ENCODE measurements at regions not wholly inside any gene's neighbourhood (a gene's known extent, or its start where the extent isn't known, plus 50 kb on each side); places are given as distances from the start of the nearest gene placed in this dataset.
A peak's percentile ranks its signal among the peaks of the same experiment; 100 is the strongest.
"Not testable (repeated sequence)": the region's sequence is repeated elsewhere in the genome, so short reads cannot be mapped to it uniquely, and the experiment has no call there.

GRCh38 chr9:117649126-117649525 lies 55.1 kb upstream of the TLR4 start:
- no peak overlapping the region for H3K4me3 ChIP-seq (ENCODE audit: low read depth, low read length)
- DNase-seq (ENCODE audit: low read depth) = no peak

- DNase-seq (ENCODE audit: low read depth) = no peak
- H3K4me3 ChIP-seq (ENCODE audit: low read depth, low read length) = no peak overlapping the region
Observed at GRCh38 chr9:117644932-117645636, 59.1 kb upstream of the TLR4 start.

GRCh38 chr9:117644133-117644931 lies 59.9 kb upstream of the TLR4 start:
- no peak overlapping the region for H3K4me3 ChIP-seq (ENCODE audit: low read depth, low read length)
- DNase-seq (ENCODE audit: low read depth) = peak; percentile 14

GRCh38 chr9:117643288-117643654 lies 60.9 kb upstream of the TLR4 start:
- no peak for DNase-seq (ENCODE audit: low read depth)
- no peak overlapping the region for H3K4me3 ChIP-seq (ENCODE audit: low read depth, low read length)

GRCh38 chr9:117642571-117643287 lies 61.5 kb upstream of the TLR4 start:
- DNase-seq (ENCODE audit: low read depth); H3K4me3 ChIP-seq (ENCODE audit: low read depth, low read length): not testable (repeated sequence)

GRCh38 chr9:117636681-117637080 lies 67.5 kb upstream of the TLR4 start:
- no peak for DNase-seq (ENCODE audit: low read depth)
- H3K4me3 ChIP-seq (ENCODE audit: low read depth, low read length) = no peak overlapping the region

GRCh38 chr9:117625154-117625553 lies 79.0 kb upstream of the TLR4 start:
- H3K4me3 ChIP-seq (ENCODE audit: low read depth, low read length) = no peak overlapping the region
- DNase-seq (ENCODE audit: low read depth) = no peak

GRCh38 chr9:117624106-117624505 lies 80.1 kb upstream of the TLR4 start:
- no peak overlapping the region for H3K4me3 ChIP-seq (ENCODE audit: low read depth, low read length)
- no peak for DNase-seq (ENCODE audit: low read depth)

GRCh38 chr9:117622347-117622746 lies 81.9 kb upstream of the TLR4 start:
- DNase-seq (ENCODE audit: low read depth) = no peak
- H3K4me3 ChIP-seq (ENCODE audit: low read depth, low read length) = no peak overlapping the region

GRCh38 chr9:117616431-117616831 lies 87.8 kb upstream of the TLR4 start:
- DNase-seq (ENCODE audit: low read depth) = no peak
- H3K4me3 ChIP-seq (ENCODE audit: low read depth, low read length) = no peak overlapping the region

- no peak overlapping the region for H3K4me3 ChIP-seq (ENCODE audit: low read depth, low read length)
- no peak for DNase-seq (ENCODE audit: low read depth)
Observed at GRCh38 chr9:117612317-117612716, 91.9 kb upstream of the TLR4 start.

- DNase-seq (ENCODE audit: low read depth) = no peak
Observed at GRCh38 chr9:117597977-117598376, 106.2 kb upstream of the TLR4 start.

GRCh38 chr9:117596678-117597077 lies 107.5 kb upstream of the TLR4 start:
- DNase-seq (ENCODE audit: low read depth) = no peak
- H3K4me3 ChIP-seq (ENCODE audit: low read depth, low read length) = no peak overlapping the region

More at GRCh38 chr9:117597977-117598376, 106.2 kb upstream of the TLR4 start:
- H3K4me3 ChIP-seq (ENCODE audit: low read depth, low read length) = no peak overlapping the region

GRCh38 chr9:117595650-117596049 lies 108.6 kb upstream of the TLR4 start:
- H3K4me3 ChIP-seq (ENCODE audit: low read depth, low read length) = no peak overlapping the region

GRCh38 chr9:117587263-117587662 lies 116.9 kb upstream of the TLR4 start:
- no peak for DNase-seq (ENCODE audit: low read depth)
- H3K4me3 ChIP-seq (ENCODE audit: low read depth, low read length) = no peak overlapping the region

More at GRCh38 chr9:117595650-117596049, 108.6 kb upstream of the TLR4 start:
- no peak for DNase-seq (ENCODE audit: low read depth)

- no peak for DNase-seq (ENCODE audit: low read depth)
- no peak overlapping the region for H3K4me3 ChIP-seq (ENCODE audit: low read depth, low read length)
Observed at GRCh38 chr9:117574099-117574498, 130.1 kb upstream of the TLR4 start.

GRCh38 chr9:117564839-117565238 lies 139.4 kb upstream of the TLR4 start:
- no peak overlapping the region for H3K4me3 ChIP-seq (ENCODE audit: low read depth, low read length)
- no peak for DNase-seq (ENCODE audit: low read depth)

- no peak for DNase-seq (ENCODE audit: low read depth)
- no peak overlapping the region for H3K4me3 ChIP-seq (ENCODE audit: low read depth, low read length)
Observed at GRCh38 chr9:117561761-117562160, 142.4 kb upstream of the TLR4 start.

- no peak for DNase-seq (ENCODE audit: low read depth)
- H3K4me3 ChIP-seq (ENCODE audit: low read depth, low read length) = no peak overlapping the region
Observed at GRCh38 chr9:117555964-117556629, 141.2 kb upstream of the ASTN2 start.

GRCh38 chr9:117552811-117553210 lies 138.0 kb upstream of the ASTN2 start:
- no peak for DNase-seq (ENCODE audit: low read depth)
- H3K4me3 ChIP-seq (ENCODE audit: low read depth, low read length) = no peak overlapping the region
